Stromal cell of bone marrow (primary cell): ENCODE measurements at regions not wholly inside any gene's neighbourhood (a gene's known extent, or its start where the extent isn't known, plus 50 kb on each side); places are given as distances from the start of the nearest gene placed in this dataset.

Experiments
- DNase-seq: peaks from one replicate; pipeline ENCODE4 v3.0.0-alpha.2; 2012; ENCODE audit warnings: low read depth

GRCh38 chr4:22336822-22337221 lies 179.0 kb downstream of the ADGRA3 start:
- DNase-seq, result no peak

- no peak for DNase-seq
Measured at GRCh38 chr4:22334155-22334554, 181.7 kb downstream of the ADGRA3 start.

GRCh38 chr4:22324422-22324821 lies 191.4 kb downstream of the ADGRA3 start:
- no peak for DNase-seq

DNA sequence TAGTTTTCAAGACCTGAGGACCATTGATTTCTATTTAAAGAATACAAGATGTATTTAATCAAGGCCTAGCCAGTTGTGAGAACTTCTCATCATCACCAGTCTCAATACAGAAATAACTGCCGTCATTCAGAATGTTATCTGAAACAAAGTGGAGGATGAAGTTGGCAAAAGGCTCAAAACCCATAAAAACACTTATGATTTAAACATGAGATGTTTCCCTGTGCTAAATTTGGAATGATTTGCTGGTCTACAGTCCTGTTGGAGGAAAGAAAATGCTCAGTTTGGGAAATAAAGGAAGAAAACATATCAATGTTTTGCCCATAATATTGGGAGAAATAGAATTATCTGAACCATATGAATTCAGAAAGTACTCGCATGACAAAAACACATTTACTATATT lies 192.2 kb downstream of the ADGRA3 start:
- no peak for DNase-seq

GRCh38 chr4:22322996-22323395 lies 192.9 kb downstream of the ADGRA3 start:
- DNase-seq, result no peak

GRCh38 chr4:22315628-22316027 lies 200.2 kb downstream of the ADGRA3 start:
- peak; percentile 21 for DNase-seq

DNA sequence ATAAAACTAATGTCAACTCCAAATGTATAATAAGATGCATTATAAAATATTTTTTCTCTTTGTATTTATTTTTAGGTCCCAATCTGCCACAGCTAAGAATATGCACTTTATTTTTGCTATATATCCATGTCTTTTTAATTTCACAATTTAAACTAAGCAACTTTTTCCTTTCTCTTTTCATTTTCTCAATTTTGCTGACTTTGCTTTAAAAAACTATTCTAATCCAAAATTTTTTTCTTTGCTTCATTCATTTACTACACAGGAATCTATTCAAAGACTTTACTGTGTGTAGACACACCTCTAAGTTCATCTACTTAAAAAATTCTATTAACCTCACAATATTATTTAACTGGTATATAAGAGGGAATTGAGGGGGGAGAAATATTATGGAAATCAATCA lies 201.9 kb downstream of the ADGRA3 start:
- DNase-seq, result no peak

GRCh38 chr4:22312113-22312512 lies 203.8 kb downstream of the ADGRA3 start:
- DNase-seq, result no peak

DNA sequence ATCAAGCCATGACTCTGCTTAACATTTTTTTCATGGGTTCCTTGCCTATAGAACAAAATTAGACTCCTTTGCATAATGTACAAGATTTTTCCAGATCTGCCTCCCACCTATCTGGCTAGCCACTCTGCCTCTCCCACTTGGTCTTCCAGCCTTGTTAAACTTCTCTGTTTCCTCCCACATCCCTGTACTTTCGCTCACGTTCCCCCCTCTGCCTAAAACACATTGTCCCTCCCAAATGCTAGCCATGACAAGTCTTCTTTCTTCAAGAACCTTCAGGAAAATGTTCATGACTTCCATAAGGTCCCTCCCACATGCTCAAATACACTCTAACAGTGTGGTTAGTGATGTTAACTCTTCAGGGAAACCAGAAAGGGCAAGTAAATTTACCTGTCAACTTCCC lies 214.6 kb downstream of the ADGRA3 start:
- no peak for DNase-seq

GRCh38 chr4:22299678-22300077 lies 216.2 kb downstream of the ADGRA3 start:
- DNase-seq, result no peak

GRCh38 chr4:22287631-22288030 lies 228.2 kb downstream of the ADGRA3 start:
- DNase-seq, result no peak

GRCh38 chr4:22268350-22269025 lies 247.4 kb downstream of the ADGRA3 start:
- DNase-seq, result no peak

DNA sequence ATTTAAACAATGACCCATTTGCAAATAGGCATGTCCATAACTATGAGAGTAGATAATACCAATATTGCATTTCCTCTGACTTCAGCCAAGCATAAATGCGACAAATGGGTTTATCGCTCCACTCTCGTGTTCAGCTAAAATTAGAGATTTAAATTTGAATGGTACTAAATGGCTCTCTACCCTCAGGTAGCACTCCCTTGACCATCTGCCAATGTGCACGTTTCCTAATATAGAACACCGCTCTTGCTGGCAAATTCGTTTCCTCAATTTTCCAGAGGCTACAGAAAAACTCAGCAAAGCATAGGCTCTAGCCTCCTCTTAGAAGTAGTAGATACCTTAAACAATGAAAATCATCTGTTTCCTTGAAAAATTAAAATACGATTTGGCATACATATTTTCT lies 251.6 kb downstream of the ADGRA3 start:
- DNase-seq, result no peak

DNA sequence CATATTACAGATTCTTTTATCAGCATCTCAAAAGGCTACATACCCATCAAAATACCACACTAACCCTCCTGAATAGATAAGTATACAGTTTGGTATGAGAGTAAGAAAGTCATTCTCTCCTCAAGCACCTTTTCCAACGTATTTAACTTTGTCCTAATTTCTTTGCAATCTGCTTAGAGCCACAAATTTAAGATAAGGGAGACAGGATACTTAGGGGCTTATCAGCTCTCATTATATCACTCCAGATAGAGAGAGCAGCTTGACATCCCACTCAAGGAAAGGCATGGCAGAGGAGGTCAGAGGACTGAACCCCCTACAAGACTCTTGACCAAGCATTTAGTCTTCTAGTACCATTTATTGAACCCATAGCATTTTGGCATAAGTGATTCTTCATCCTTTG lies 262.4 kb downstream of the ADGRA3 start:
- DNase-seq, result no peak

DNA sequence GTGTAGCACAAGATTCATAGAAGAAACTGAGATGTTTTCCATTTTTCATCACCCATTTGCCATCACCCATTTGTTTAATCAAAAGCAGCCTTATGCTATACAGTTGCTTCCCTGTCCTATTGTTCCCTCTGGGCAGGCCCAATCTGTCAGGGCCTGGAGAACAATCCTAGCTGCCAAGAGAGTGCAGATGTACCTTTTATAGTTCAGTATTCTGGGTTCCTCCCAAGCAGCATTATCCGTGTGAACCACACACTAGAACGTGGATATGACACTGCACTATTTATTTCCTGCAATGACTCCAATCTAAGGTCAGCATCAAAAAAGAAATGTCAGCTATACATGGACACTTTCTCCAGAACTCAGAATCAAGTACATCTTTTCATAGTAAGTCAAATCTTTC lies 269.0 kb downstream of the ADGRA3 start:
- DNase-seq, result no peak

- no peak for DNase-seq
Measured at GRCh38 chr4:22245294-22245693, 270.6 kb downstream of the ADGRA3 start.

GRCh38 chr4:22241415-22241814 lies 274.5 kb downstream of the ADGRA3 start:
- DNase-seq, result no peak

DNA sequence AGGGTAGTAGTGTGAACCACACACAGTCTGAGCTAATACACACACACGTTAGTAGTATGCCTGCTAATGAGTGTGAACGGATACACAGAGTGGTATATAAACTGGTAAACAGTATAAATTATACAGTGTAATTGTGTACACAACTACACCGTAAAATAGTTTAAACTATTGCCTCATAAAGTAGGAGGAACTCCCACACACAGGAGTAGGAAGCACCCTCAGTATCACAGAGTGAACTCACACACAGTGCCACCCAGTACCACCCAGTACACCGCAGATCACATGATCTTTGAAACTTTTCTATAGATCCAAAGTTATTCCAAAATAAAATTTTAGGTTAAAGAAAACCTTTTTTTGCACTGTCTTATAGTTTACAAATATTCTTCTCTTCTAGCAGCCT lies 275.1 kb downstream of the ADGRA3 start:
- DNase-seq, result no peak

GRCh38 chr4:22238742-22239141 lies 277.1 kb downstream of the ADGRA3 start:
- DNase-seq, result no peak

- no peak for DNase-seq
Measured at GRCh38 chr4:22237846-22238494, 277.9 kb downstream of the ADGRA3 start.

GRCh38 chr4:22237155-22237751 lies 278.6 kb downstream of the ADGRA3 start:
- DNase-seq, result no peak

GRCh38 chr4:22235698-22236097 lies 280.2 kb downstream of the ADGRA3 start:
- no peak for DNase-seq

- no peak for DNase-seq
Measured at GRCh38 chr4:22233230-22233629, 282.6 kb downstream of the ADGRA3 start.

GRCh38 chr4:22220965-22221364 lies 272.4 kb upstream of the KCNIP4 start:
- DNase-seq, result no peak
